Body of pancreas (tissue), 4 donors: ENCODE measurements at regions not wholly inside any gene's neighbourhood (a gene's known extent, or its start where the extent isn't known, plus 50 kb on each side); places are given as distances from the start of the nearest gene placed in this dataset.
A peak's percentile ranks its signal among the peaks of the same experiment; 100 is the strongest.

Experiments
- ATAC-seq: fragments of 150-250 bp; one replicate; pipeline ENCODE4 v1.9.1; 2016
- DNase-seq, 4 donors: peaks; one replicate each; pipeline ENCODE4 v3.0.0-alpha.2; 2019
- H3K27ac ChIP-seq, 4 donors: fragments of 200-600 bp; sonication (generic); 1 replicate in 3 of 4; 2 replicates in 1 of 4; pipeline versions ENCODE4 v1.5.1 to v1.6.1; 2016 to 2019; ENCODE audit warnings: mild to moderate bottlenecking in 1 of 4, mixed read lengths in 1 of 4, moderate library complexity in 1 of 4
- H3K27me3 ChIP-seq, 2 donors: fragments of 200-600 bp; sonication (generic); one replicate each; pipeline ENCODE4 v1.6.0; 2016; ENCODE audit warnings: mild to moderate bottlenecking in 1 of 2
- H3K36me3 ChIP-seq, 2 donors: fragments of 200-600 bp; sonication (generic); replicated peaks in 1 of 2; 2 replicates each; pipeline ENCODE4 v1.5.1; 2016; ENCODE audit warnings: low read depth in 2 of 2; ENCODE audit not compliant: insufficient read depth in 1 of 2
- H3K4me1 ChIP-seq: fragments of 200-600 bp; sonication (generic); one replicate; pipeline ENCODE4 v1.6.0; 2016
- H3K4me3 ChIP-seq, 2 donors: fragments of 200-600 bp; sonication (generic); 1 replicate in 1 of 2; 2 replicates in 1 of 2; pipeline ENCODE4 v1.5.1; 2016 to 2019
- H3K9me3 ChIP-seq, 3 donors: fragments of 200-600 bp; sonication (generic); 1 replicate in 2 of 3; 2 replicates in 1 of 3; pipeline ENCODE4 v1.5.1; 2016
- CTCF ChIP-seq, 7 experiments: fragments of 450-650 bp in 4 of 7; fragments of 200-600 bp in 3 of 7; sonication (generic) in 3 of 7; IDR thresholded peaks; one replicate each; pipeline ENCODE4 v1.5.1; 2016 to 2019; ENCODE audit warnings: antibody characterized with exemption in 7 of 7
- POLR2A ChIP-seq, 3 donors: fragments of 450-650 bp; IDR thresholded peaks; one replicate each; pipeline ENCODE4 v1.6.1; 2016; ENCODE audit warnings: antibody characterized with exemption in 3 of 3, mild to moderate bottlenecking in 2 of 3
- WGBS, 2 donors: methylation state at CpG; one replicate each; pipeline ENCODE4 v1.1.5; 2017; 5-methylcytosine and 5-hydroxymethylcytosine counted together
- intact Hi-C: fragments of 100-400 bp; cut with DNase I; formaldehyde crosslinking; loops from one replicate; pipeline ENCODE4 v1.15.1; 2023

- ATAC-seq: no peak
- intact Hi-C loops: no loop called here
Observed at GRCh38 chr18:34595690-34596089, 114.4 kb upstream of the DTNA start.

GRCh38 chr18:34598120-34598635 is 111.9 kb upstream of the DTNA start:
- Histone ChIP-seq H3K9me3 (no peaks in the 10 kb centered on the region), H3K4me1 (peaks cover 37% of the 10 kb centered on the region), H3K27me3 (no peaks in the 10 kb centered on the region), H3K27ac (no peak overlapping the region), H3K36me3 (no peaks in the 10 kb centered on the region), H3K4me3 (no peak overlapping the region)
- ATAC-seq: no peak
- TF ChIP-seq CTCF (IDR thresholded peaks at IDR 0.05) (no peak), POLR2A (IDR thresholded peaks at IDR 0.05) (no peak)
- WGBS, 2 donors: 97 to 100% methylated on average over 4 of the region's 4 CpGs
- intact Hi-C loops: no loop called here
- no peak for DNase-seq

More at GRCh38 chr18:34595690-34596089, 114.4 kb upstream of the DTNA start:
- 43% methylated on average over 2 of the region's 2 CpGs for WGBS, 2 donors
- H3K9me3 ChIP-seq: no peaks in the 10 kb centered on the region
- H3K4me1 ChIP-seq: peaks cover 53% of the 10 kb centered on the region
- H3K27ac ChIP-seq: peak overlapping the region in 2 of 4 donors; percentile 31 to 76
- TF ChIP-seq POLR2A (IDR thresholded peaks at IDR 0.05) (no peak), CTCF (IDR thresholded peaks at IDR 0.05) (peak in 3 of 7 experiments; percentile 19 to 24 (median 23))
- no peak for DNase-seq
- H3K36me3 ChIP-seq: no peaks in the 10 kb centered on the region
- H3K4me3 ChIP-seq: no peak overlapping the region
- H3K27me3 ChIP-seq: no peaks in the 10 kb centered on the region

- intact Hi-C loops: no loop called here
- no peak overlapping the region for H3K27ac ChIP-seq
- H3K27me3 ChIP-seq: no peaks in the 10 kb centered on the region
- no peak for DNase-seq
- ATAC-seq: no peak
- H3K36me3 ChIP-seq: no peaks in the 10 kb centered on the region
- no peak for TF ChIP-seq CTCF (IDR thresholded peaks at IDR 0.05)
- TF ChIP-seq POLR2A (IDR thresholded peaks at IDR 0.05): no peak
- no peak overlapping the region for H3K4me3 ChIP-seq
- peaks cover 18% of the 10 kb centered on the region for H3K4me1 ChIP-seq
- no peaks in the 10 kb centered on the region for H3K9me3 ChIP-seq
Observed at GRCh38 chr18:34600158-34600557, 109.9 kb upstream of the DTNA start.

- Histone ChIP-seq H3K4me3 (no peak overlapping the region), H3K9me3 (no peaks in the 10 kb centered on the region), H3K36me3 (no peaks in the 10 kb centered on the region), H3K27ac (no peak overlapping the region), H3K27me3 (no peaks in the 10 kb centered on the region), H3K4me1 (peaks cover 17% of the 10 kb centered on the region)
- 35 to 53% methylated on average over 2 of the region's 2 CpGs for WGBS, 2 donors
- DNase-seq: no peak
- TF ChIP-seq POLR2A (IDR thresholded peaks at IDR 0.05) (no peak), CTCF (IDR thresholded peaks at IDR 0.05) (no peak)
- intact Hi-C loops: no loop called here
- no peak for ATAC-seq
Observed at GRCh38 chr18:34600874-34601656, 109.0 kb upstream of the DTNA start.

GRCh38 chr18:34604591-34604990 is 105.5 kb upstream of the DTNA start:
- 60 to 68% methylated on average over 2 of the region's 2 CpGs for WGBS, 2 donors
- ATAC-seq (no peak), DNase-seq (no peak)
- Histone ChIP-seq H3K4me3 (no peak overlapping the region), H3K27ac (no peak overlapping the region), H3K36me3 (no peaks in the 10 kb centered on the region), H3K27me3 (no peaks in the 10 kb centered on the region), H3K9me3 (no peaks in the 10 kb centered on the region), H3K4me1 (peaks cover 20% of the 10 kb centered on the region)
- TF ChIP-seq POLR2A (IDR thresholded peaks at IDR 0.05): no peak
- TF ChIP-seq CTCF (IDR thresholded peaks at IDR 0.05): no peak
- intact Hi-C loops: no loop called here
